IMR-90 (cell line): ENCODE measurements at regions not wholly inside any gene's neighbourhood (a gene's known extent, or its start where the extent isn't known, plus 50 kb on each side); places are given as distances from the start of the nearest gene placed in this dataset.

Experiments used
- ATAC-seq: fragments of 200-7000 bp; cut with Tn5 transposase; 2 replicates; pipeline ENCODE4 v1.9.1; 2020; ENCODE audit warnings: low read depth, mild to moderate bottlenecking, moderate library complexity
- BruUV-seq: library from RNA; stranded (reverse); fragments of 400-500 nt; replicated peaks from 2 replicates; lab custom pipeline; 2021; lab: Mats Ljungman, UMichigan
- CTCF ChIA-PET: fragments of 300-600 bp; formaldehyde crosslinking; extraction: SDS; loops from one replicate; lab custom pipeline; 2021; ENCODE audit warnings: antibody characterized with exemption; lab: Yijun Ruan, JAX
- POLR2A ChIA-PET: fragments of 300-600 bp; sonication (Branson Sonifier 250); formaldehyde crosslinking; loops from one replicate; lab custom pipeline; 2022; ENCODE audit warnings: antibody characterized with exemption; ENCODE audit not compliant: unreplicated experiment; lab: Charles Lee
- DNase-seq: peaks from one replicate; pipeline ENCODE4 v3.0.0; 2013
- H2AFZ ChIP-seq: replicated peaks from 2 replicates; pipeline ENCODE3; 2013; ENCODE audit warnings: low read length, mild to moderate bottlenecking; ENCODE audit not compliant: poor library complexity
- H2AK5ac ChIP-seq: 2 replicates; pipeline ENCODE4 v1.6.1; 2013; ENCODE audit warnings: low read depth, low read length, inconsistent platforms
- H2AK9ac ChIP-seq: replicated peaks from 2 replicates; pipeline ENCODE3; 2013; ENCODE audit warnings: mild to moderate bottlenecking, low read depth, low read length, moderate library complexity; ENCODE audit not compliant: poor library complexity
- H2BK120ac ChIP-seq: 2 replicates; pipeline ENCODE4 v1.6.1; 2013; ENCODE audit warnings: low read depth, low read length, inconsistent platforms
- H2BK15ac ChIP-seq: 3 replicates; pipeline ENCODE4 v1.6.1; 2013; ENCODE audit warnings: low read depth, low read length, inconsistent platforms
- H2BK20ac ChIP-seq: 2 replicates; pipeline ENCODE4 v1.6.1; 2013; ENCODE audit warnings: low read depth, mild to moderate bottlenecking, inconsistent platforms, low read length, moderate library complexity
- H2BK5ac ChIP-seq: 2 replicates; pipeline ENCODE4 v1.6.1; 2013; ENCODE audit warnings: mild to moderate bottlenecking, low read depth, low read length, inconsistent platforms; ENCODE audit not compliant: poor library complexity, severe bottlenecking
- H3K14ac ChIP-seq: replicated peaks from 2 replicates; pipeline ENCODE4 v1.6.1; 2013; ENCODE audit warnings: low read depth, low read length, inconsistent platforms
- H3K18ac ChIP-seq: 2 replicates; pipeline ENCODE4 v1.6.1; 2013; ENCODE audit warnings: low read depth, low read length, control low read depth
- H3K23ac ChIP-seq: 2 replicates; pipeline ENCODE4 v1.6.1; 2013; ENCODE audit warnings: low read depth, low read length, inconsistent platforms
- H3K27ac ChIP-seq: 2 replicates; pipeline ENCODE4 v1.5.1; 2013; ENCODE audit warnings: mild to moderate bottlenecking, control low read depth, low read length; ENCODE audit not compliant: insufficient read depth
- H3K27me3 ChIP-seq: 2 replicates; pipeline ENCODE4 v1.6.1; 2013; ENCODE audit warnings: low read length; ENCODE audit not compliant: control insufficient read depth, insufficient read depth
- H3K36me3 ChIP-seq: 2 replicates; pipeline ENCODE4 v1.6.1; 2013; ENCODE audit warnings: low read length, mixed read lengths; ENCODE audit not compliant: control insufficient read depth, insufficient read depth
- H3K4ac ChIP-seq: 2 replicates; pipeline ENCODE4 v1.6.1; 2013; ENCODE audit warnings: low read depth, low read length, inconsistent platforms
- H3K4me1 ChIP-seq: 2 replicates; pipeline ENCODE4 v1.6.1; 2013; ENCODE audit warnings: low read length, mixed read lengths; ENCODE audit not compliant: control insufficient read depth, insufficient read depth
- H3K4me2 ChIP-seq: 2 replicates; pipeline ENCODE4 v1.6.1; 2013; ENCODE audit warnings: low read depth, mild to moderate bottlenecking, control low read depth, low read length, moderate library complexity
- H3K4me3 ChIP-seq: 2 replicates; pipeline ENCODE4 v1.5.1; 2013; ENCODE audit warnings: low read depth, mild to moderate bottlenecking, control low read depth, low read length, moderate library complexity; ENCODE audit not compliant: insufficient read depth
- H3K56ac ChIP-seq: 2 replicates; pipeline ENCODE4 v1.6.1; 2013; ENCODE audit warnings: low read length, inconsistent platforms; ENCODE audit not compliant: insufficient read depth; ENCODE audit errors: extremely low read depth
- H3K79me1 ChIP-seq, 2 experiments: 2 replicates each; pipeline ENCODE4 v1.6.1; 2013; ENCODE audit warnings: low read length in 2 of 2, inconsistent platforms in 1 of 2, low read depth in 1 of 2
- H3K9ac ChIP-seq: 2 replicates; pipeline ENCODE4 v1.6.1; 2013; ENCODE audit warnings: low read depth, low read length, control low read depth
- H3K9me1 ChIP-seq: 2 replicates; pipeline ENCODE4 v1.6.1; 2013; ENCODE audit warnings: low read length, inconsistent platforms; ENCODE audit not compliant: insufficient read depth
- H3K9me3 ChIP-seq: 2 replicates; pipeline ENCODE4 v1.6.1; 2013; ENCODE audit warnings: low read length; ENCODE audit not compliant: control insufficient read depth, insufficient read depth
- H4K20me1 ChIP-seq: 2 replicates; pipeline ENCODE4 v1.6.1; 2013; ENCODE audit warnings: low read length, inconsistent platforms; ENCODE audit not compliant: insufficient read depth
- H4K5ac ChIP-seq: 2 replicates; pipeline ENCODE4 v1.6.1; 2013; ENCODE audit warnings: mild to moderate bottlenecking, low read depth, low read length, control low read depth
- H4K8ac ChIP-seq, 2 experiments: 2 replicates each; pipeline ENCODE4 v1.6.1; 2013; ENCODE audit warnings: low read depth in 2 of 2, low read length in 2 of 2, control low read depth in 1 of 2, inconsistent platforms in 1 of 2
- H4K91ac ChIP-seq: 2 replicates; pipeline ENCODE4 v1.6.1; 2013; ENCODE audit warnings: low read depth, low read length, inconsistent platforms; ENCODE audit not compliant: insufficient read depth
- BHLHE40 ChIP-seq: fragments of 150-350 bp; IDR thresholded peaks from 2 replicates; pipeline ENCODE4 v1.6.1; 2016; ENCODE audit warnings: mild to moderate bottlenecking, low read depth, low read length
- FOS ChIP-seq: fragments of 150-350 bp; IDR thresholded peaks from 2 replicates; pipeline ENCODE4 v1.6.1; 2016; ENCODE audit warnings: low read depth, low read length
- SMC3 ChIP-seq: fragments of 150-350 bp; IDR thresholded peaks from 2 replicates; pipeline ENCODE4 v1.6.1; 2016; ENCODE audit warnings: low read depth, mild to moderate bottlenecking, antibody characterized with exemption, low read length, moderate library complexity
- WGBS, 2 experiments: methylation state at CpG; one replicate each; pipeline versions ENCODE4 v1.1.5 to v1.1.7; 2013; ENCODE audit warnings: missing lambda C conversion rate in 2 of 2; ENCODE audit not compliant: insufficient read length in 1 of 2; ENCODE audit errors: extremely low coverage in 2 of 2; 5-methylcytosine and 5-hydroxymethylcytosine counted together
- dilution Hi-C: fragments of 300-500 bp; cut with HindIII; formaldehyde crosslinking; loops from one replicate; pipeline ENCODE4 v1.14.3; 2018; ENCODE audit warnings: low sequenced_read_pairs; ENCODE audit not compliant: unreplicated experiment
- in situ Hi-C: fragments of 300-500 bp; cut with MboI; formaldehyde crosslinking; loops from 3 replicates; pipeline ENCODE4 v1.14.3; 2019; ENCODE audit warnings: low sequenced_read_pairs, inconsistent platforms, mixed read lengths
- intact Hi-C: fragments of 100-400 bp; cut with micrococcal nuclease; formaldehyde crosslinking; loops from 2 replicates; pipeline ENCODE4 v1.10.0; 2022

GRCh38 chr18:68507781-68508180, 207.1 kb downstream of the TMX3 start:
- in situ Hi-C loops (no loop called here), dilution Hi-C loops (no loop called here), intact Hi-C loops (no loop called here)
- no peak overlapping the region for H2AK5ac ChIP-seq
- peak overlapping the region; percentile 13; the same call in 1 of the 2 replicates for H3K14ac ChIP-seq
- peaks cover 7% of the 10 kb centered on the region; the same call in 1 of the 2 replicates for H3K4me1 ChIP-seq
- no peak overlapping the region for H2AK9ac ChIP-seq
- no peaks in the 10 kb centered on the region for H3K27me3 ChIP-seq
- H3K36me3 ChIP-seq: no peaks in the 10 kb centered on the region
- peak overlapping the region in 1 of 2 experiments; percentile 36; a peak in 1 of 4 replicates for H4K8ac ChIP-seq
- H4K91ac ChIP-seq: 0 out of 2 replicates have a peak overlapping the region, but pooled peaks have one; percentile 9
- no peak overlapping the region for H3K9ac ChIP-seq
- H4K5ac ChIP-seq: peak overlapping the region; percentile 52; the same call in 1 of the 2 replicates
- WGBS, 2 experiments: no CpG with 5 or more reads among the region's 2 CpGs
- ATAC-seq: peak; percentile 42
- H4K20me1 ChIP-seq: no peaks in the 10 kb centered on the region
- no peaks in the 10 kb centered on the region for H3K79me1 ChIP-seq
- no peak overlapping the region for H3K23ac ChIP-seq
- H3K4me3 ChIP-seq: no peak overlapping the region
- BruUV-seq: no TSS peak
- no peak overlapping the region for H2AFZ ChIP-seq
- no peak overlapping the region for H2BK15ac ChIP-seq
- H3K27ac ChIP-seq: no peak overlapping the region
- H2BK120ac ChIP-seq: peak overlapping the region; percentile 4; the same call in 1 of the 2 replicates
- CTCF ChIA-PET: interaction anchor here (0.6 to 1.1 kb wide), 2 partner anchors 13 to 34 kb away, joined by 3 to 4 read pairs; no protein-coding TSS in a partner anchor
- peak overlapping the region; percentile 71; the same call in 1 of the 2 replicates for H3K18ac ChIP-seq
- H3K9me3 ChIP-seq: no peaks in the 10 kb centered on the region
- H3K4ac ChIP-seq: peak overlapping the region; percentile 6; the same call in 1 of the 2 replicates
- no peaks in the 10 kb centered on the region for H3K9me1 ChIP-seq
- POLR2A ChIA-PET: no interaction called here
- no peak overlapping the region for H3K56ac ChIP-seq
- no peak for TF ChIP-seq BHLHE40
- no peak for TF ChIP-seq SMC3
- no peak for TF ChIP-seq FOS
- H3K4me2 ChIP-seq: no peak overlapping the region; the same call in 1 of the 2 replicates
- H2BK5ac ChIP-seq: peak overlapping the region; percentile 52
- DNase-seq: peak; percentile 57
- peak overlapping the region; percentile 3; the same call in 1 of the 2 replicates for H2BK20ac ChIP-seq
